HUES48 (cell line): ENCODE measurements at regions not wholly inside any gene's neighbourhood (a gene's known extent, or its start where the extent isn't known, plus 50 kb on each side); places are given as distances from the start of the nearest gene placed in this dataset.
"Not testable (repeated sequence)": the region's sequence is repeated elsewhere in the genome, so short reads cannot be mapped to it uniquely, and the experiment has no call there.

Experiments
- H3K27ac ChIP-seq: one replicate; pipeline ENCODE4 v1.7.0; 2013; ENCODE audit warnings: low read depth, low read length, inconsistent platforms
- H3K27me3 ChIP-seq: 2 replicates; pipeline ENCODE4 v1.6.1; 2013; ENCODE audit warnings: mild to moderate bottlenecking, low read length; ENCODE audit not compliant: control insufficient read depth, insufficient read depth
- H3K36me3 ChIP-seq: 2 replicates; pipeline ENCODE4 v1.6.1; 2013; ENCODE audit warnings: low read length; ENCODE audit not compliant: control insufficient read depth, insufficient read depth
- H3K4me1 ChIP-seq: 2 replicates; pipeline ENCODE4 v1.6.1; 2013; ENCODE audit warnings: mild to moderate bottlenecking, low read length; ENCODE audit not compliant: control insufficient read depth, insufficient read depth
- H3K4me3 ChIP-seq: 2 replicates; pipeline ENCODE4 v1.5.1; 2013; ENCODE audit warnings: mild to moderate bottlenecking, low read depth, low read length
- H3K9ac ChIP-seq: 2 replicates; pipeline ENCODE4 v1.6.1; 2013; ENCODE audit warnings: mild to moderate bottlenecking, low read depth, low read length, moderate library complexity
- H3K9me3 ChIP-seq: 2 replicates; pipeline ENCODE4 v1.6.1; 2013; ENCODE audit warnings: low read length; ENCODE audit not compliant: control insufficient read depth, insufficient read depth

GRCh38 chr4:79747252-79747651 lies 325.8 kb downstream of the ANTXR2 start:
- Histone ChIP-seq H3K4me3 (no peak overlapping the region), H3K36me3 (no peaks in the 10 kb centered on the region), H3K9ac (no peak overlapping the region)

GRCh38 chr4:79743014-79743413 lies 330.0 kb downstream of the ANTXR2 start:
- Histone ChIP-seq H3K27me3 (no peaks in the 10 kb centered on the region), H3K4me1 (0 out of 2 replicates have a peak, but pooled peaks cover 6% of the 10 kb centered on the region), H3K9ac (no peak overlapping the region), H3K9me3 (no peaks in the 10 kb centered on the region), H3K36me3 (no peaks in the 10 kb centered on the region), H3K27ac (no peak overlapping the region), H3K4me3 (no peak overlapping the region)

More at GRCh38 chr4:79747252-79747651, 325.8 kb downstream of the ANTXR2 start:
- no peak overlapping the region for H3K27ac ChIP-seq
- no peaks in the 10 kb centered on the region for H3K27me3 ChIP-seq
- H3K4me1 ChIP-seq: no peaks in the 10 kb centered on the region
- no peaks in the 10 kb centered on the region for H3K9me3 ChIP-seq

- Histone ChIP-seq H3K9me3 (no peaks in the 10 kb centered on the region), H3K27ac (no peak overlapping the region), H3K4me1 (0 out of 2 replicates have a peak, but pooled peaks cover 6% of the 10 kb centered on the region), H3K9ac (no peak overlapping the region), H3K36me3 (no peaks in the 10 kb centered on the region), H3K4me3 (no peak overlapping the region), H3K27me3 (no peaks in the 10 kb centered on the region)
These were observed 331.9 kb upstream of the GK2 start for GRCh38 chr4:79739912-79740311.

- Histone ChIP-seq H3K4me3 (no peak overlapping the region), H3K9ac (no peak overlapping the region), H3K36me3 (no peaks in the 10 kb centered on the region), H3K27me3 (no peaks in the 10 kb centered on the region), H3K9me3 (0 out of 2 replicates have a peak, but pooled peaks cover 3% of the 10 kb centered on the region), H3K27ac (no peak overlapping the region), H3K4me1 (no peaks in the 10 kb centered on the region)
These were observed 315.5 kb upstream of the GK2 start for GRCh38 chr4:79723507-79723906.

GRCh38 chr4:79700356-79700755 lies 292.3 kb upstream of the GK2 start:
- H3K27ac ChIP-seq: no peak overlapping the region
- H3K9ac ChIP-seq: no peak overlapping the region
- no peaks in the 10 kb centered on the region for H3K27me3 ChIP-seq

GRCh38 chr4:79697444-79697843 lies 289.4 kb upstream of the GK2 start:
- H3K9ac ChIP-seq: no peak overlapping the region
- H3K36me3 ChIP-seq: no peaks in the 10 kb centered on the region
- no peaks in the 10 kb centered on the region for H3K4me1 ChIP-seq
- no peak overlapping the region for H3K4me3 ChIP-seq
- H3K27me3 ChIP-seq: no peaks in the 10 kb centered on the region
- no peak overlapping the region for H3K27ac ChIP-seq
- peaks cover 7% of the 10 kb centered on the region; the same call in 1 of the 2 replicates for H3K9me3 ChIP-seq

More at GRCh38 chr4:79700356-79700755, 292.3 kb upstream of the GK2 start:
- Histone ChIP-seq H3K9me3 (peaks cover 7% of the 10 kb centered on the region; the same call in 1 of the 2 replicates), H3K36me3 (no peaks in the 10 kb centered on the region), H3K4me1 (no peaks in the 10 kb centered on the region), H3K4me3 (no peak overlapping the region)

GRCh38 chr4:79696534-79696933 lies 288.5 kb upstream of the GK2 start:
- H3K4me3 ChIP-seq, H3K27ac ChIP-seq: not testable (repeated sequence)

GRCh38 chr4:79695848-79696247 lies 287.8 kb upstream of the GK2 start:
- H3K27me3 ChIP-seq: no peaks in the 10 kb centered on the region
- H3K9ac ChIP-seq: no peak overlapping the region
- peaks cover 7% of the 10 kb centered on the region; the same call in 1 of the 2 replicates for H3K9me3 ChIP-seq
- H3K4me1 ChIP-seq: no peaks in the 10 kb centered on the region
- no peak overlapping the region for H3K4me3 ChIP-seq
- H3K27ac ChIP-seq: no peak overlapping the region
- no peaks in the 10 kb centered on the region for H3K36me3 ChIP-seq

More at GRCh38 chr4:79696534-79696933, 288.5 kb upstream of the GK2 start:
- not testable (repeated sequence) for H3K4me1 ChIP-seq, H3K9ac ChIP-seq, H3K9me3 ChIP-seq, H3K27me3 ChIP-seq, H3K36me3 ChIP-seq

- no peaks in the 10 kb centered on the region for H3K9me3 ChIP-seq
- H3K27me3 ChIP-seq: no peaks in the 10 kb centered on the region
- no peaks in the 10 kb centered on the region for H3K4me1 ChIP-seq
- H3K27ac ChIP-seq: no peak overlapping the region
- no peak overlapping the region for H3K4me3 ChIP-seq
- H3K9ac ChIP-seq: no peak overlapping the region
- H3K36me3 ChIP-seq: no peaks in the 10 kb centered on the region
These were observed 281.7 kb upstream of the GK2 start for GRCh38 chr4:79689740-79690139.

- Histone ChIP-seq H3K9ac (no peak overlapping the region), H3K36me3 (no peaks in the 10 kb centered on the region), H3K27ac (no peak overlapping the region), H3K9me3 (no peaks in the 10 kb centered on the region), H3K4me1 (no peaks in the 10 kb centered on the region), H3K27me3 (no peaks in the 10 kb centered on the region), H3K4me3 (no peak overlapping the region)
These were observed 280.7 kb upstream of the GK2 start for GRCh38 chr4:79688691-79689090.

- Histone ChIP-seq H3K27me3 (no peaks in the 10 kb centered on the region), H3K9ac (no peak overlapping the region), H3K9me3 (no peaks in the 10 kb centered on the region), H3K27ac (no peak overlapping the region), H3K4me1 (no peaks in the 10 kb centered on the region), H3K36me3 (no peaks in the 10 kb centered on the region), H3K4me3 (no peak overlapping the region)
These were observed 279.0 kb upstream of the GK2 start for GRCh38 chr4:79687006-79687405.

- Histone ChIP-seq H3K27me3 (no peaks in the 10 kb centered on the region), H3K9me3 (no peaks in the 10 kb centered on the region), H3K4me1 (no peaks in the 10 kb centered on the region), H3K27ac (no peak overlapping the region), H3K9ac (no peak overlapping the region), H3K4me3 (no peak overlapping the region), H3K36me3 (no peaks in the 10 kb centered on the region)
These were observed 277.5 kb upstream of the GK2 start for GRCh38 chr4:79685542-79685941.
